ENCODE measurements at regions not wholly inside any gene's neighbourhood (a gene's known extent, or its start where the extent isn't known, plus 50 kb on each side); places are given as distances from the start of the nearest gene placed in this dataset.

GRCh38 chr7:16051561-16052255 is 365.2 kb upstream of the MEOX2 start:
- DNase-seq: no peak

DNA sequence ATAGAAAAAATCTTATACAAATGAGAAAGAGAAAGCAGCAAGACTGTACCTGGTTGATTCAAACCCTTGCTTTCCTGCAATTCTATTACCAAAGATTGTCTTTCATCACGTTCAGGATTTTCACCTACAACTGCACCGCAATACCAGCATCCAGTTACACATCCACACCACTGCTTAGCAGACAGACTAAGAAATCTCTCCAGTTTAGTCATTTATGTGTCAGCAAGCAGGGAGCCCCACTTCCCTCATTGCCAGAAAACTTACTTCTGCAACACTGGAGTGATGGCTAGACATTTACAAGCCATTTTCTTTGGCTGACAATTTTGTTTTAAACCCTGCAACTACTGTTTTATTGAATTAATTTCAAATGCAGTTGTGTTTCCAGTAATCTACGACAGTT is 359.6 kb upstream of the MEOX2 start:
- no peak for DNase-seq

DNA sequence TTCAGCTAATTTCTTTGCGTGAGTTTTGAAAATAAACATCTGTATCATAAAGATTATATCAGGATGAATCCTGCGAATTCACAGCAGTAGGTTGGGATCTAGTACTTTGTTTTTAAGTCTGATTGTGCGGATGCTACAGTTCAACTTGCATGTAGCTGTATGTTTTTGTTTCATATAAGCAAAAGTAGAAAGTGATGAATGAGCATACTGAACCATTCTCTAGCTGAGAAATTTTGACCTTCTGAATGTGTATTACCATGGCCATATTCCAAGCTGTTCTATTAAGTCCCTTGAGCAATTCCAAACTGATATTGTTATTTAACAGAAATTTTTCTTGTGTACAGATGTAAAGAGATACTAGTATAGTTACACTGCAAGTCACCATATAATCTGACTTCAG is 358.8 kb upstream of the MEOX2 start:
- no peak for DNase-seq

DNA sequence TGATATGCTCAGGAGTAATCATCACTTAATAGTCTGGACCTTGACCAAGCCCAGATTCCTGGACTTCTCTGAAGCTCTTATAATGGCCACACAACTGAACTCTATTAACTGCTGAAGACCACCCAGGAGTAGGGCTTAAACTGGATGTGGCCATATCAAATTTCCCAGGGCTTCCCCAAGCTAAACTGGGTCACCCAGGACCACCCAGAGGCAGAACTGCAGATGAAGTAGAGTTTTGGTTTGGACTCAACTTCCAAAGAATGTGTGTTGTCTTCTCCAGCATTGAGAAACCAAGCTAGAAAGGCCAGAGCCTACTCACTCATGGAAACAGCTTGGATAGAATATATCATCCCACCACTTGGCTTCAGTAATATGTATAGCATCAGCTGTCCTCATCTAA is 358.2 kb upstream of the MEOX2 start:
- no peak for DNase-seq

GRCh38 chr7:16040346-16040745 is 353.9 kb upstream of the MEOX2 start:
- DNase-seq: no peak

DNA sequence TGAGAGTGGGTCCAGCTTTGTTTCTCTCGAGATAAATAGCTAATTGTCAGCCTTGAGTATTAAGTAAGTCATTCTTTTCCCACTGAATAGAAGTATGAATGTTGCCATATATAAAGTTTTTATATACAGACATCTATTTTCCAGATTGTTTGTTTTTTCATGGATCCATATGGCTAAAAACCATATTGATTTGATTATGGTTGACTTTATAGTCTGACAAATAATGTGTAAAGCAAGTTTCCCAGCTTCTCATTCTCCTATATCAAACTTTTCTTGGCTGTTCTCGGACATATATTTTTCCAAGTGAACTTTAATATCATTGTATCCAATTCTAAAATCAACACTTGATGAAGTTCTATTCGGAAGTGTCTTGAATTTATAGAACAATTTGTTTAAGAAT is 352.4 kb upstream of the MEOX2 start:
- no peak for DNase-seq

GRCh38 chr7:16035392-16035791 is 348.9 kb upstream of the MEOX2 start:
- DNase-seq: no peak

DNA sequence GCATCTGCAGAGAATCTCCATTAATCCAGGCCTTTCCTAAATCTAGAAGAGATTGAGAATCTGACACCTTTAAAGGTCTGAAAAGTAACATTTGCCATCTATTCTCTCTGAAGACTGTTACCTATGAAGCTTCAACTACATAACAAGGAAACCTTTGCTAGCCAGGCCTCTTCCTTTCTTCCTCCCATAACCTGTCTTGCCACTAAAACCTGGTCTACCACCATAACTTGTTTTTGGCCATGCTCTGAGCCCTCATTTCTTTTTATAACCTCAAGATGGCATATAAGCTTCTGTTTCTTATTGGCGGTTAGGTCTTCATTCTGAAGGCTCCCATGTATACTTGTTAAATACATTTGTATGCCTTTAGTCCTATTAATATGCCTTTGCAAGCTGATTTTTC is 348.4 kb upstream of the MEOX2 start:
- no peak for DNase-seq

DNA sequence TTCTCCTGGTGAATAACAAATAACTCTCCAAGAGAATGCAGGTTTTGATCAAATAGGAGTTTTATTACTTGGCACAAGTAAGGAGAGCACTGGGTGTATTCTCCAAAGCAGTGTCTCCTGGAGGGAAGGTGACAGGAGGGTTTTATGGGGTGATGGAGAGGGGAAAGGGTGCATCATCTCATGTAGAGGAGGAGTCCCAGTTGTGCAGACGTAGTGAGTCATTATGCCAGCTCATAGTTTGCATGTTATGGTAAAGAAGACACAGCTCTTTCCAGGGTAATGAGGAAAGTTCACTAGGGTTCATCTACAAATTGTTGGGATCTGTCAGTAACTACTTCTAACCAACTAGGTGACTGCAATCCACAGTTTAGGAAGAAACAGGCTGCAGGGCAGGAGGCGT is 347.9 kb upstream of the MEOX2 start:
- DNase-seq: no peak

DNA sequence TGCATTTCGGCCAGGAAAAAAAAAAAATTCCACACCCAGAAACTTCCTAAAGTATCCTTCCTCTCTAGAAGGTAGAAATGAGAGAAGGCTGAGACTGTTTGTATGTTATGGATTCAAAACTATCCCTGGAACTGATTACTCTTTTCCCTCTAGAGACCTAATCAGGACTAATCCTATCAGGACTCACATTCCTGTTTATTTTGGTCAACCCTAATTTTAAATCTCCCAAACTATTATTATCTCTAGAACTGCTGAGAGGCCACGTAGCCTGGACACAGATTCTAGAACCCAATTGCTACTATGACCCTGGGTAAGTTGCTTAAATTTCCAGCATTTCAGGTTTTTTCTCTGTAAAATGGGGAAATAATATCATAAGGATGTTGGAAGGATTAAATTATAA is 346.8 kb upstream of the MEOX2 start:
- DNase-seq: no peak

- no peak for DNase-seq
Measured at GRCh38 chr7:16028636-16029035, 342.2 kb upstream of the MEOX2 start.

GRCh38 chr7:16028103-16028502 is 341.6 kb upstream of the MEOX2 start:
- DNase-seq: no peak

GRCh38 chr7:16027396-16027795 is 340.9 kb upstream of the MEOX2 start:
- DNase-seq: no peak

DNA sequence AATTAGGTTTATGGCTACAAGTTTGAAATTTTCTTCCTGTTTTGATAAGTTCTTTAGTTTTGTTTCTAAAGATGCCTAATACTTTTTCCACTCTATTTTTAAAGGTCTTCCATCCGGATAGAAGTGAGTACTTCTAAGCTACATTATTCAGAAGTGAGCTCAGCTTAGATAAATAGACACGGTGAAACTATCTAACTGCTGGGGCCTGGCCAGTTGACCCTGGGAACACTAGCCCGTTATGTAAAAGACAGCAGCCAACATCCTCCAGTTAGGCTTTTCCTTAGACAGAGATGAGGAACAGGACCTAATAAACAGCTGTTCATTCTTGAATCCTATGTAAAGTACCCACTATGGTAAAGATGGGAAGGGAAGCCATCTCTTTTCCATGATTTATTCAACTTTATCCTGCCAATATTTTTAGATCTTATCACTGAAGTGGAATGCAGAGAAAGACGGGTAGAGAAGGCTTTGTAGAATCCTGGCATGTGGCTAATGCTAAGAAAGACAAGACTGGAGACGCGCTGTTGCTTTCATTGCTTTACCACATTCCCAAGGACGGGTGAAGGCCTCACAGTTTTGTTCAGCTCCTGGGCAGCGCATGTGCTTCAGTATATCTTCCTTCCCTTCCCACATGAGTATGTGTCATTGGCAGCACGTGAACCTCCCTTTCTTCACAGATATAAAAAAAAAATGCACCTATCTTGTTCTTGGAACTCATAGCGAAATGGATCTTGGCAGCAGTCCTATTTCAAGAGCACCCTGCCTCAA is 340.0 kb upstream of the MEOX2 start:
- no peak for DNase-seq

- DNase-seq: no peak
Measured at GRCh38 chr7:16025696-16026095, 339.2 kb upstream of the MEOX2 start.

- DNase-seq: no peak
Measured at GRCh38 chr7:16023503-16023902, 337.0 kb upstream of the MEOX2 start.

DNA sequence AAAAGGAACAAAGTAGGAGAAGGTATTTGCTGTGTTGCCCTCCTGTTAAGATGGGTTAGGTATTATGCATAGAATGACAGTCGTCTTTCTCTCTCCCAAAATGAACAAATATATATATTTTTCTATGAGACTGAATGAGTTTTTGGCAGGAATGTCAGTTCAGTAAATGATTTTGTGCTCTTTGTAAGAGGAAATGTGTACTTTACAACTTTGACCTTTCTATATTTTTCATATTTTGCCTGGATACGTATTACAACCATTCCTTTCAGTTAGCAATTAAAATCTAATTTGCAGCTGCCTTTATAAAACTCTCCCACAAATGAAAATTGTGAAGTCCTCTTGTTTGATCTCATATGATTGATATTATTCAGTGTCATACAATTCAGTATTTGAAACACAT is 336.6 kb upstream of the MEOX2 start:
- no peak for DNase-seq

- DNase-seq: no peak
Measured at GRCh38 chr7:16021851-16022250, 335.4 kb upstream of the MEOX2 start.

GRCh38 chr7:16015981-16016380 is 329.5 kb upstream of the MEOX2 start:
- no peak for DNase-seq

GRCh38 chr7:16014031-16014430 is 327.5 kb upstream of the MEOX2 start:
- DNase-seq: no peak

GRCh38 chr7:16007911-16008310 is 321.4 kb upstream of the MEOX2 start:
- DNase-seq: no peak

GRCh38 chr7:16004702-16005101 is 318.2 kb upstream of the MEOX2 start:
- DNase-seq: no peak

DNA sequence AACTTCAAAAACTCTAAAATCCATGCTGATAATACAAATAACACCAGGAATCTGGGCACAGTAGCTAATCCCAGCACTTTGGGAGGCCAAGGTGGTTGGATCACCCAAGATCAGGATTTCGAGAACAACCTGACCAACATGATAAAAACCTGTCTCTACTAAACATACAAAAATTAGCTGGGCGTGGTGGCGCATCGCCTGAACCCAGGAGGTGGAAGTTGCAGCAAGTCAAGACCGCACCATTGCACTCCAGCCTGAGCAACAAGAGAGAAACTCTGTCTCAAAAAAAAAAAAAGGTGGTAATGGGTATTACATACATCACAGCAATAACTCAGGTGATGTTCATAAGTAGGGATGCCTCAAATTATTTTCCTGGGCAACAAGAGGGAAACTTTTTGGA is 315.0 kb upstream of the MEOX2 start:
- DNase-seq: no peak

- no peak for DNase-seq
Measured at GRCh38 chr7:15998617-15999016, 312.1 kb upstream of the MEOX2 start.

DNA sequence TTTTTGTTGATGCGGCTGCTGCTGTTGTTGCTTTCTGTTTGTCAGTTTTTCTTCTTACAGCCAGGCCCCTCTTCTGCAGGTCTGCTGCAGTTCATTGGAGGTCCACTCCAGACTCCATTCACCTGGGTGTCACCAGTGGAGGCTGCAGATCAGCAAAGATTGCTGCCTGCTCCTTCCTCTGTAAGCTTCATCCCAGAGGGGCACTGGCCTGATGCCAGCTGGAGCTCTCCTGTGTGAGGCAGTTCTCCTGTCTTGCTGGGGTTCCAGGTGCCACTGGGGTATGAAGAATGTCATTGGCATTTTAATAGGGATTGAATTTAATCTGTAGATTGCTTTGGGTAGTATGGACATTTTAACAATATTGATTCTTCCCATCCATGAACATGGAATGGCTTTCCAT is 308.5 kb upstream of the MEOX2 start:
- DNase-seq: no peak
